A549 (cell line): ENCODE measurements at regions not wholly inside any gene's neighbourhood (a gene's known extent, or its start where the extent isn't known, plus 50 kb on each side); places are given as distances from the start of the nearest gene placed in this dataset.

Source experiments
- RAD21 ChIP-seq, 2 experiments: fragments of >200 bp in 1 of 2; sonication (Bioruptor Twin) in 1 of 2; formaldehyde crosslinking in 1 of 2; IDR thresholded peaks in 1 of 2; conservative IDR thresholded peaks in 1 of 2; 2 replicates in 1 of 2; 3 replicates in 1 of 2; pipeline ENCODE4 v1.6.1; 2012 to 2018; ENCODE audit warnings: inconsistent platforms in 1 of 2
- SMC3 ChIP-seq: fragments of >200 bp; sonication (Bioruptor Twin); formaldehyde crosslinking; IDR thresholded peaks from 3 replicates; pipeline ENCODE4 v1.6.1; 2018; ENCODE audit warnings: inconsistent platforms

GRCh38 chr10:4093438-4093837, 308.4 kb upstream of the KLF6 start:
- TF ChIP-seq SMC3 (no peak), RAD21 (conservative IDR thresholded peaks at IDR 0.05 in 1 of 2, IDR thresholded peaks at IDR 0.05 in 1 of 2) (no peak)
